CD4-positive, alpha-beta T cell (primary cell): ENCODE measurements at regions not wholly inside any gene's neighbourhood (a gene's known extent, or its start where the extent isn't known, plus 50 kb on each side); places are given as distances from the start of the nearest gene placed in this dataset.

Source experiments
- ATAC-seq: fragments of 200-7000 bp; cut with Tn5 transposase; one replicate; pipeline ENCODE4 v1.10.0; 2022; ENCODE audit warnings: mild to moderate bottlenecking; ENCODE audit not compliant: poor library complexity
- CTCF ChIA-PET: fragments of 350-600 bp; sonication (Branson Sonifier 250); formaldehyde crosslinking; loops from one replicate; lab custom pipeline; 2021; ENCODE audit warnings: antibody characterized with exemption, inconsistent platforms; lab: Charles Lee
- POLR2A ChIA-PET: fragments of 350-600 bp; sonication (Branson Sonifier 250); formaldehyde crosslinking; loops from one replicate; lab custom pipeline; 2021; ENCODE audit warnings: antibody characterized with exemption, inconsistent platforms; lab: Charles Lee
- DNase-seq, 14 experiments: peaks; one replicate each; pipeline ENCODE4 v3.0.0-alpha.2; 2013 to 2020; ENCODE audit warnings: mixed read lengths in 2 of 14
- H3K27ac ChIP-seq, 2 donors: one replicate each; pipeline versions ENCODE4 v1.5.1 to v1.7.0; 2013; ENCODE audit warnings: low read length in 2 of 2, low read depth in 1 of 2, mild to moderate bottlenecking in 1 of 2
- H3K27me3 ChIP-seq, 2 experiments: 1 replicate in 1 of 2; 2 replicates in 1 of 2; pipeline versions ENCODE4 v1.6.1 to v1.7.0; 2013; ENCODE audit warnings: low read length in 2 of 2, control low read depth in 1 of 2, mild to moderate bottlenecking in 1 of 2, moderate library complexity in 1 of 2; ENCODE audit not compliant: insufficient read depth in 2 of 2, control insufficient read depth in 1 of 2
- H3K36me3 ChIP-seq: one replicate; pipeline ENCODE4 v1.6.1; 2013; ENCODE audit warnings: low read length, control low read depth; ENCODE audit not compliant: insufficient read depth
- H3K4me1 ChIP-seq: one replicate; pipeline ENCODE4 v1.6.1; 2013; ENCODE audit warnings: low read length, control low read depth; ENCODE audit not compliant: insufficient read depth
- H3K4me3 ChIP-seq: one replicate; pipeline ENCODE4 v1.5.1; 2013; ENCODE audit warnings: mild to moderate bottlenecking, low read length, moderate library complexity
- H3K9me3 ChIP-seq, 2 experiments: 1 replicate in 1 of 2; 2 replicates in 1 of 2; pipeline versions ENCODE4 v1.6.1 to v1.7.0; 2013; ENCODE audit warnings: low read length in 2 of 2, mild to moderate bottlenecking in 2 of 2, control low read depth in 1 of 2, moderate library complexity in 1 of 2; ENCODE audit not compliant: control insufficient read depth in 1 of 2, insufficient read depth in 1 of 2
- H3K27ac Mint-ChIP-seq: one replicate; pipeline ENCODE4 v1.8.0; 2020; ENCODE audit warnings: mixed read lengths
- H3K27me3 Mint-ChIP-seq: one replicate; pipeline ENCODE4 v1.8.0; 2021; ENCODE audit warnings: mixed read lengths
- H3K36me3 Mint-ChIP-seq: one replicate; pipeline ENCODE4 v1.8.0; 2021; ENCODE audit warnings: low read depth, mixed read lengths
- H3K4me1 Mint-ChIP-seq: one replicate; pipeline ENCODE4 v1.8.0; 2021; ENCODE audit warnings: low read depth, mixed read lengths
- H3K4me3 Mint-ChIP-seq: one replicate; pipeline ENCODE4 v1.8.0; 2020; ENCODE audit warnings: mild to moderate bottlenecking, mixed read lengths
- H3K9me3 Mint-ChIP-seq: one replicate; pipeline ENCODE4 v1.8.0; 2020; ENCODE audit warnings: mixed read lengths
- CTCF ChIP-seq: fragments of 200-600 bp; IDR thresholded peaks from one replicate; pipeline ENCODE4 v1.8.0; 2022; ENCODE audit warnings: antibody characterized with exemption, mild to moderate bottlenecking
- intact Hi-C, 2 experiments: fragments of 100-400 bp; cut with DNase I in 1 of 2; cut with micrococcal nuclease in 1 of 2; formaldehyde crosslinking; loops; one replicate each; pipeline versions ENCODE4 v1.15.1 to v1.9.0; 2023 to 2025; cut with DNase I, micrococcal nuclease

DNA sequence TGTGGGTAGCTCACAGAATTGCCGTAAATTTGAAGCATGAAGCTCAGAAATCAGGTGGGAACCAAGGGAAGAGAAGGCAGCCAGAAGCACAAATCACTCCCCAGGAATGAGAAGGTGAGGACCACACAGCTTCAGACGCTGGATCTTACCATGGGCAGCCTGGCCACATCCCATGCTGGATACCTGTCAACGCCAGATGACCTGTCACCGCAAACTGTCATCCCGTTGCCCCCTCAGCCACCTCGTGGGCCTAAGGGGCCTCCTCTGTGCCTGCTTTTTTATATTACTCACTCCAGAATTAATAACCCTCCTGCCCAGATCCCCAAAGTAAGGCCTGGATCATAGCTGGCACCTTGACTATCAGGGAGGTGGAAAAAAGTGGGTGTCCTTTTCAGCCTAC, 82.3 kb upstream of the KCNK12 start:
- DNase-seq (no peak), ATAC-seq (no peak)
- H3K27me3 ChIP-seq: no peaks in the 10 kb centered on the region
- TF ChIP-seq CTCF: no peak
- no peak overlapping the region for H3K27ac Mint-ChIP-seq
- no peaks in the 10 kb centered on the region for H3K36me3 Mint-ChIP-seq
- H3K9me3 ChIP-seq: no peaks in the 10 kb centered on the region
- no peak overlapping the region for H3K4me3 Mint-ChIP-seq
- ChIA-PET POLR2A (no interaction called here), CTCF (no interaction called here)
- H3K9me3 Mint-ChIP-seq: no peaks in the 10 kb centered on the region
- no peak overlapping the region for H3K4me3 ChIP-seq
- no peaks in the 10 kb centered on the region for H3K36me3 ChIP-seq
- no peak overlapping the region for H3K27ac ChIP-seq
- H3K27me3 Mint-ChIP-seq: no peaks in the 10 kb centered on the region
- H3K4me1 Mint-ChIP-seq: no peaks in the 10 kb centered on the region
- no peaks in the 10 kb centered on the region for H3K4me1 ChIP-seq
- intact Hi-C loops: no loop called here

- Histone ChIP-seq H3K36me3 (no peaks in the 10 kb centered on the region), H3K27me3 (no peaks in the 10 kb centered on the region), H3K4me1 (no peaks in the 10 kb centered on the region), H3K9me3 (no peaks in the 10 kb centered on the region), H3K27ac (no peak overlapping the region), H3K4me3 (no peak overlapping the region)
- DNase-seq (no peak), ATAC-seq (no peak)
- Mint-ChIP-seq H3K27me3 (no peaks in the 10 kb centered on the region), H3K27ac (no peak overlapping the region), H3K9me3 (no peaks in the 10 kb centered on the region), H3K4me3 (no peak overlapping the region), H3K4me1 (no peaks in the 10 kb centered on the region), H3K36me3 (no peaks in the 10 kb centered on the region)
- ChIA-PET POLR2A (no interaction called here), CTCF (no interaction called here)
- intact Hi-C loops: no loop called here
- TF ChIP-seq CTCF: no peak
These were observed 81.4 kb upstream of the KCNK12 start for GRCh38 chr2:47652061-47652690.

DNA sequence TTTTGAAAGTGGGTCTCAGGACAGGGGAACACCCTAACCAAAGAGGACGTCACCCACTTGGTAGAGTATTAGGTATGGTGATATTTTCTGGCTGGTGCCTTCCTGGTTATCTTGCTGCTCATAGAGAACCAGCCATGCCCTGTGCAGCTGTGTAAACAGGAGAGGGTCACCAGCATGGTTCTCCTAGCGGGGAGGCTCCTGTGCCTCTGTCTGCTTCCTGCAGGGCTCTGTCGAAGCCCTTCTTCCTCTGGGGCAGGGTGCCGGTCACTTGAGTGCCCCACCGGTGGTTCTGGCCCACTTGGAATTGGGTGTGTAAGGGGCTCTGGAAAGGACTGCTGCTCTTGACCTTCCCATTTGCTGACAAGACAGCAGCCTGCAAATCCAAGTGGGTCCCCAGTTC, 80.5 kb upstream of the KCNK12 start:
- no peaks in the 10 kb centered on the region for H3K36me3 ChIP-seq
- Mint-ChIP-seq H3K4me1 (no peaks in the 10 kb centered on the region), H3K27me3 (no peaks in the 10 kb centered on the region), H3K27ac (no peak overlapping the region), H3K4me3 (no peak overlapping the region), H3K9me3 (no peaks in the 10 kb centered on the region), H3K36me3 (no peaks in the 10 kb centered on the region)
- H3K4me3 ChIP-seq: no peak overlapping the region
- no peak for ATAC-seq
- intact Hi-C loops: no loop called here
- POLR2A ChIA-PET: no interaction called here
- H3K27me3 ChIP-seq: no peaks in the 10 kb centered on the region
- no peaks in the 10 kb centered on the region for H3K9me3 ChIP-seq
- DNase-seq: no peak
- no peak for TF ChIP-seq CTCF
- no peak overlapping the region for H3K27ac ChIP-seq
- H3K4me1 ChIP-seq: no peaks in the 10 kb centered on the region
- CTCF ChIA-PET: no interaction called here
